ENCODE measurements at regions not wholly inside any gene's neighbourhood (a gene's known extent, or its start where the extent isn't known, plus 50 kb on each side); places are given as distances from the start of the nearest gene placed in this dataset.

- Histone ChIP-seq H3K27me3 (no peaks in the 10 kb centered on the region), H3K36me3 (no peaks in the 10 kb centered on the region), H3K4me3 (no peak overlapping the region), H3K9me3 (peaks cover 0 to 6% (median 0%) of the 10 kb centered on the region in 3 donors), H3K27ac (no peak overlapping the region), H3K4me1 (peaks cover 0 to 10% (median 0%) of the 10 kb centered on the region in 3 donors)
- DNase-seq: no peak
- intact Hi-C loops (cut with DNase I): no loop called here
- TF ChIP-seq CTCF (IDR thresholded peaks at IDR 0.05): no peak
- TF ChIP-seq POLR2A (IDR thresholded peaks at IDR 0.05): no peak
These were observed 240.5 kb upstream of the ANKRD50 start for GRCh38 chr4:124953061-124953460.

- Histone ChIP-seq H3K36me3 (no peaks in the 10 kb centered on the region), H3K9me3 (peaks cover 0 to 6% (median 0%) of the 10 kb centered on the region in 3 donors), H3K4me1 (peaks cover 0 to 10% (median 0%) of the 10 kb centered on the region in 3 donors), H3K4me3 (no peak overlapping the region), H3K27ac (no peak overlapping the region), H3K27me3 (no peaks in the 10 kb centered on the region)
- TF ChIP-seq POLR2A (IDR thresholded peaks at IDR 0.05) (no peak), CTCF (IDR thresholded peaks at IDR 0.05) (no peak)
- intact Hi-C loops (cut with DNase I): no loop called here
- DNase-seq: no peak
These were observed 240.1 kb upstream of the ANKRD50 start for GRCh38 chr4:124952601-124953000.

- DNase-seq: no peak
- no peaks in the 10 kb centered on the region for H3K36me3 ChIP-seq
- no peak overlapping the region for H3K4me3 ChIP-seq
- H3K4me1 ChIP-seq: peaks cover 0 to 15% (median 0%) of the 10 kb centered on the region in 3 donors
- H3K27me3 ChIP-seq: no peaks in the 10 kb centered on the region
- no peak overlapping the region for H3K27ac ChIP-seq
- intact Hi-C loops (cut with DNase I): no loop called here
- no peak for TF ChIP-seq POLR2A (IDR thresholded peaks at IDR 0.05)
- no peak for TF ChIP-seq CTCF (IDR thresholded peaks at IDR 0.05)
- peaks cover 0 to 6% (median 0%) of the 10 kb centered on the region in 3 donors for H3K9me3 ChIP-seq
- 73 to 92% methylated on average over 1 of the region's 1 CpG for WGBS, 2 donors
These were observed 236.6 kb upstream of the ANKRD50 start for GRCh38 chr4:124948976-124949597.

GRCh38 chr4:124947622-124948265 lies 235.2 kb upstream of the ANKRD50 start:
- Histone ChIP-seq H3K4me1 (peaks cover 0 to 8% (median 0%) of the 10 kb centered on the region in 3 donors), H3K27me3 (no peaks in the 10 kb centered on the region), H3K36me3 (no peaks in the 10 kb centered on the region), H3K27ac (no peak overlapping the region), H3K9me3 (peaks cover 0 to 6% (median 0%) of the 10 kb centered on the region in 3 donors), H3K4me3 (no peak overlapping the region)
- intact Hi-C loops (cut with DNase I): no loop called here
- 50 to 59% methylated on average over 3 of the region's 3 CpGs for WGBS, 2 donors
- no peak for DNase-seq
- TF ChIP-seq POLR2A (IDR thresholded peaks at IDR 0.05) (no peak), CTCF (IDR thresholded peaks at IDR 0.05) (no peak)

GRCh38 chr4:124946696-124947095 lies 234.2 kb upstream of the ANKRD50 start:
- H3K36me3 ChIP-seq: no peaks in the 10 kb centered on the region
- WGBS, 2 donors: 9 to 22% methylated on average over 1 to 2 of the region's 2 CpGs
- intact Hi-C loops (cut with DNase I): no loop called here
- no peak overlapping the region for H3K27ac ChIP-seq
- peaks cover 0 to 5% (median 0%) of the 10 kb centered on the region in 3 donors for H3K4me1 ChIP-seq
- peaks cover 0 to 6% (median 0%) of the 10 kb centered on the region in 3 donors for H3K9me3 ChIP-seq
- H3K4me3 ChIP-seq: no peak overlapping the region
- no peaks in the 10 kb centered on the region for H3K27me3 ChIP-seq
- no peak for DNase-seq
- TF ChIP-seq POLR2A (IDR thresholded peaks at IDR 0.05) (no peak), CTCF (IDR thresholded peaks at IDR 0.05) (no peak)

Data from esophagus squamous epithelium (tissue), 5 donors.